DOHH2 (cell line): ENCODE measurements at regions not wholly inside any gene's neighbourhood (a gene's known extent, or its start where the extent isn't known, plus 50 kb on each side); places are given as distances from the start of the nearest gene placed in this dataset.

Experiments
- EZH2phosphoT487 ChIP-seq: fragments of 200-600 bp; sonication (generic); IDR thresholded peaks from 2 replicates; pipeline ENCODE4 v1.6.1; 2017; ENCODE audit warnings: borderline replicate concordance, mild to moderate bottlenecking, antibody characterized with exemption, low read length, moderate library complexity, mixed read lengths
- TF ChIP-seq, protein P1 (sequence below): fragments of 200-600 bp; sonication (generic); IDR thresholded peaks from one replicate; pipeline ENCODE4 v1.5.1; 2014; ENCODE audit warnings: antibody characterized with exemption, mild to moderate bottlenecking, low read depth, low read length; ENCODE audit not compliant: poor library complexity, severe bottlenecking

DNA sequence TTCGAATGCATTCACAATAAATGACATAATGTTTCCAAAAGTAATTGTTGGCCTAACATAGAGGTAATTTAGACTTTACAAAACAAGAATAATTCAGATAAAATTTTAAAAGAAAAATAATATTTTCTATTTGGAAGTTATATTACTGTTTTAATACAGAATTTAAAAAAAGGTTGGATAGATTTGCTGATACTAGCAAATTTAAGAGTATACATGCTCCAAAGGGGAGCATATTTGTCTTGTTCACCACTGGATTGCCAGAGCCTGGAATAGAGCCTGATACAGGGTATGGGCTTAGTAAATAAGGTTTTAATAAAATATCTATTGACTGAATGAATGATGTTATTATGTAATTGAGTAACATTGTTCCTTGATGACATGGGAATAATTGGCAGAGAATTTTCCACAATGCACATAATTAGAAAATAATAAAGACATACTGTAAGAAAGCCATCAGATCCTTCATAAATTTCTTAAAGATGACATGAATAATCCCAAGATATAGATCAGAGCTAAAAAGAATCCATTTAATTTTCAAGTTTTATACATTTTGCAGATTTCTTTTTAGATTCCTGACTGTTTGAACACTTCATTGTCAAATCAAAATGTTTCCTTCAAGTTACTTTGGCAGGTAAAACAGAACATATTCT, 305.3 kb downstream of the SLC6A15 start:
- TF ChIP-seq, protein P1, sequence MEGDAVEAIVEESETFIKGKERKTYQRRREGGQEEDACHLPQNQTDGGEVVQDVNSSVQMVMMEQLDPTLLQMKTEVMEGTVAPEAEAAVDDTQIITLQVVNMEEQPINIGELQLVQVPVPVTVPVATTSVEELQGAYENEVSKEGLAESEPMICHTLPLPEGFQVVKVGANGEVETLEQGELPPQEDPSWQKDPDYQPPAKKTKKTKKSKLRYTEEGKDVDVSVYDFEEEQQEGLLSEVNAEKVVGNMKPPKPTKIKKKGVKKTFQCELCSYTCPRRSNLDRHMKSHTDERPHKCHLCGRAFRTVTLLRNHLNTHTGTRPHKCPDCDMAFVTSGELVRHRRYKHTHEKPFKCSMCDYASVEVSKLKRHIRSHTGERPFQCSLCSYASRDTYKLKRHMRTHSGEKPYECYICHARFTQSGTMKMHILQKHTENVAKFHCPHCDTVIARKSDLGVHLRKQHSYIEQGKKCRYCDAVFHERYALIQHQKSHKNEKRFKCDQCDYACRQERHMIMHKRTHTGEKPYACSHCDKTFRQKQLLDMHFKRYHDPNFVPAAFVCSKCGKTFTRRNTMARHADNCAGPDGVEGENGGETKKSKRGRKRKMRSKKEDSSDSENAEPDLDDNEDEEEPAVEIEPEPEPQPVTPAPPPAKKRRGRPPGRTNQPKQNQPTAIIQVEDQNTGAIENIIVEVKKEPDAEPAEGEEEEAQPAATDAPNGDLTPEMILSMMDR = no peak
- no peak for TF ChIP-seq EZH2phosphoT487
